Loucy (cell line): ENCODE measurements at regions not wholly inside any gene's neighbourhood (a gene's known extent, or its start where the extent isn't known, plus 50 kb on each side); places are given as distances from the start of the nearest gene placed in this dataset.

Experiments used
- H2AFZ ChIP-seq: fragments of 200-600 bp; sonication (generic); 2 replicates; pipeline ENCODE4 v1.6.0; 2016; ENCODE audit warnings: antibody characterized with exemption, mild to moderate bottlenecking, low read length, moderate library complexity
- H3F3A ChIP-seq: fragments of 200-600 bp; 2 replicates; pipeline ENCODE4 v1.6.0; 2016; ENCODE audit warnings: antibody characterized with exemption, low read depth, mild to moderate bottlenecking
- H3K27me3 ChIP-seq: fragments of 200-600 bp; sonication (generic); 2 replicates; pipeline ENCODE4 v1.6.1; 2014; ENCODE audit warnings: low read length, mild to moderate bottlenecking; ENCODE audit not compliant: insufficient read depth, poor library complexity, severe bottlenecking
- H3K36me3 ChIP-seq: fragments of 200-600 bp; sonication (generic); 2 replicates; pipeline ENCODE4 v1.6.1; 2016; ENCODE audit warnings: low read length; ENCODE audit not compliant: insufficient read depth
- H3K4me1 ChIP-seq: fragments of 200-600 bp; sonication (generic); 2 replicates; pipeline ENCODE4 v1.5.1; 2014; ENCODE audit warnings: low read length, mild to moderate bottlenecking; ENCODE audit not compliant: insufficient read depth, poor library complexity, severe bottlenecking
- H3K4me2 ChIP-seq: fragments of 200-600 bp; sonication (generic); 2 replicates; pipeline ENCODE4 v1.6.0; 2014; ENCODE audit warnings: antibody characterized with exemption, low read length, low read depth, mild to moderate bottlenecking; ENCODE audit not compliant: poor library complexity, severe bottlenecking
- H3K4me3 ChIP-seq: fragments of 200-600 bp; sonication (generic); 2 replicates; pipeline ENCODE4 v1.5.1; 2014; ENCODE audit warnings: low read length, mild to moderate bottlenecking, mixed read lengths; ENCODE audit not compliant: poor library complexity, severe bottlenecking
- H3K79me2 ChIP-seq: fragments of 200-600 bp; sonication (generic); 2 replicates; pipeline ENCODE4 v1.6.1; 2014; ENCODE audit warnings: low read length; ENCODE audit not compliant: insufficient read depth
- H3K9ac ChIP-seq: fragments of 200-600 bp; sonication (generic); 2 replicates; pipeline ENCODE4 v1.6.0; 2014; ENCODE audit warnings: mild to moderate bottlenecking, low read depth, low read length, moderate library complexity; ENCODE audit not compliant: poor library complexity, severe bottlenecking
- H3K9me2 ChIP-seq: fragments of 200-600 bp; sonication (generic); replicated peaks from 2 replicates; pipeline ENCODE4 v1.6.1; 2016; ENCODE audit warnings: low read depth, low read length, mixed read lengths
- H3K9me3 ChIP-seq: fragments of 200-600 bp; sonication (generic); 2 replicates; pipeline ENCODE4 v1.6.1; 2014; ENCODE audit warnings: mild to moderate bottlenecking, antibody characterized with exemption, low read length, low read depth; ENCODE audit not compliant: insufficient read depth
- H4K20me1 ChIP-seq: fragments of 200-600 bp; sonication (generic); 2 replicates; pipeline ENCODE4 v1.6.0; 2014; ENCODE audit warnings: antibody characterized with exemption, low read length, mild to moderate bottlenecking; ENCODE audit not compliant: insufficient read depth, poor library complexity, severe bottlenecking
- EZH2phosphoT487 ChIP-seq: fragments of 200-600 bp; IDR thresholded peaks from 2 replicates; pipeline ENCODE4 v1.6.1; 2018; ENCODE audit warnings: antibody characterized with exemption, mild to moderate bottlenecking, moderate library complexity, borderline replicate concordance
- TF ChIP-seq, protein P1 (sequence below): fragments of 200-600 bp; sonication (generic); conservative IDR thresholded peaks from 2 replicates; pipeline ENCODE4 v1.5.1; 2014; ENCODE audit warnings: mild to moderate bottlenecking, antibody characterized with exemption, low read length

DNA sequence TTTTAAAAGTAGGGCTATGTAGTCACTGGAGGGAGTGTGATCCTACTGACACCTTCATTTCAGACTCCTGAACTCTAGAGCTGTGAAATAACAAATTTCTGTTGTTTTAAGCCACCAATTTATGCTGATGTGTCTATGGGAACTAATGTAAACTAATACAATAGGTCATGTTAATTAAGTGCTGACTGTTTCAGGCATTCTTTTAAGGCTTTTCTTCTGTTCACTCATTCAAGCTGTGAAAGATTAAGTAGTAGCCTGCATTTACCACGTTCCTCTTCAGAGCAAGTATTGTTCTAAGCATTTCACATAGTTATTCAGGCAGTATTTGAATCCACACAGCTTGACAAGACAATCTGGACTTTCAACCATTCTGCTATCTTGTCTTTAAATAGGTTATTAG is 1135.0 kb downstream of the SLITRK1 start:
- Histone ChIP-seq H3K4me1 (no peaks in the 10 kb centered on the region), H4K20me1 (no peaks in the 10 kb centered on the region), H3K79me2 (no peaks in the 10 kb centered on the region), H3K9me3 (no peaks in the 10 kb centered on the region), H3K9ac (no peak overlapping the region), H3K27me3 (no peaks in the 10 kb centered on the region), H3K4me2 (no peak overlapping the region), H3K4me3 (no peak overlapping the region), H2AFZ (no peak overlapping the region), H3K36me3 (no peaks in the 10 kb centered on the region), H3K9me2 (no peaks in the 10 kb centered on the region; the same call in 1 of the 2 replicates), H3F3A (no peaks in the 10 kb centered on the region)
- TF ChIP-seq EZH2phosphoT487, result no peak
- TF ChIP-seq, protein P1, sequence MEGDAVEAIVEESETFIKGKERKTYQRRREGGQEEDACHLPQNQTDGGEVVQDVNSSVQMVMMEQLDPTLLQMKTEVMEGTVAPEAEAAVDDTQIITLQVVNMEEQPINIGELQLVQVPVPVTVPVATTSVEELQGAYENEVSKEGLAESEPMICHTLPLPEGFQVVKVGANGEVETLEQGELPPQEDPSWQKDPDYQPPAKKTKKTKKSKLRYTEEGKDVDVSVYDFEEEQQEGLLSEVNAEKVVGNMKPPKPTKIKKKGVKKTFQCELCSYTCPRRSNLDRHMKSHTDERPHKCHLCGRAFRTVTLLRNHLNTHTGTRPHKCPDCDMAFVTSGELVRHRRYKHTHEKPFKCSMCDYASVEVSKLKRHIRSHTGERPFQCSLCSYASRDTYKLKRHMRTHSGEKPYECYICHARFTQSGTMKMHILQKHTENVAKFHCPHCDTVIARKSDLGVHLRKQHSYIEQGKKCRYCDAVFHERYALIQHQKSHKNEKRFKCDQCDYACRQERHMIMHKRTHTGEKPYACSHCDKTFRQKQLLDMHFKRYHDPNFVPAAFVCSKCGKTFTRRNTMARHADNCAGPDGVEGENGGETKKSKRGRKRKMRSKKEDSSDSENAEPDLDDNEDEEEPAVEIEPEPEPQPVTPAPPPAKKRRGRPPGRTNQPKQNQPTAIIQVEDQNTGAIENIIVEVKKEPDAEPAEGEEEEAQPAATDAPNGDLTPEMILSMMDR, result no peak

DNA sequence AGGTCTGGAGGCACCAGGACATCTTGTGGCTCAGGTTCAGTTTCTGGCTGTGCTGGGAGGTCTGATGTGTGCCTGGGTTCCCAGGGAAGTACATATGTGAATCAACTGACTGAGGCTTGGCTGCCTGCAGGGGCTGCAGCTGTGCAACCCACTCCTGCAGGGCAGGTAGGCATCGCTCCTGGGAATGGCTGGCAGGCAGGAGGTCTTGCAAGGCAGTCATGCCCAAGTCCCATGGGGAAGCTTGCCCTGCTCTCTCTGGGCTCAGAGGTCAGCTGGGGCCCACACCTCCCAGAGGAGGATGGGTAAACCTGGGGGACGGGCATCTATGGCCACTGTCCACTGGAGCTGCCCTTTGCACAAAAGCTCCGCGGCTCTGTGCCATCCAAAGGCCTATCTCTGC is 1141.8 kb downstream of the SLITRK1 start:
- H2AFZ ChIP-seq, result no peak overlapping the region
- H3K27me3 ChIP-seq, result no peaks in the 10 kb centered on the region
- no peaks in the 10 kb centered on the region; the same call in 1 of the 2 replicates for H3K9me2 ChIP-seq
- H3K4me3 ChIP-seq, result no peak overlapping the region
- H3K36me3 ChIP-seq, result no peaks in the 10 kb centered on the region
- TF ChIP-seq EZH2phosphoT487, result no peak
- TF ChIP-seq, protein P1, result no peak
- H3K4me1 ChIP-seq, result no peaks in the 10 kb centered on the region
- H3K9me3 ChIP-seq, result no peaks in the 10 kb centered on the region
- H4K20me1 ChIP-seq, result no peaks in the 10 kb centered on the region
- H3F3A ChIP-seq, result no peaks in the 10 kb centered on the region
- H3K4me2 ChIP-seq, result no peak overlapping the region
- no peak overlapping the region for H3K9ac ChIP-seq
- H3K79me2 ChIP-seq, result no peaks in the 10 kb centered on the region

DNA sequence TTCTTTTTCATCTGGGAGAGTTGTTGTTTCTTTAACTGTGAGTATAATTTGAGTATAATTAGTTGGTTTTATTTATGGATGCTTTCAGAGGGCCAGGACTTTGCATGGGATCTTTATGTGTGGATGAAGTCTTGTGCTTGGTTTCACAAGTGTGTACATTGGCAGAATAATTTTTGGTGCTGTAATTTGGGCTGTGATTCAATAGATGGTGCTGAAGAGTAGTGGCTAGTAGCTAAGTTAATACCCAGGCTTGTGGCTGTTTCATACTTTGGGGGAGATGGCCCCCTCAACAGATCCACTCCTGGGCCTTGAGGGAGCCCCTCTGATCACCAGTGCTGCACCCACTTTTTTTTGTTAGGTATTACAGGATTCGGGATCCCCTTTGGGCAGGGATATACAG is 1142.4 kb downstream of the SLITRK1 start:
- H3K9me2 ChIP-seq, result no peaks in the 10 kb centered on the region
- no peaks in the 10 kb centered on the region for H3K4me1 ChIP-seq
- no peak for TF ChIP-seq EZH2phosphoT487
- TF ChIP-seq, protein P1, result peak; percentile 44
- no peaks in the 10 kb centered on the region for H3K27me3 ChIP-seq
- no peaks in the 10 kb centered on the region for H4K20me1 ChIP-seq
- H3K36me3 ChIP-seq, result no peaks in the 10 kb centered on the region
- no peaks in the 10 kb centered on the region for H3K79me2 ChIP-seq
- H3K9me3 ChIP-seq, result no peaks in the 10 kb centered on the region
- H2AFZ ChIP-seq, result no peak overlapping the region
- H3K4me2 ChIP-seq, result no peak overlapping the region
- H3K9ac ChIP-seq, result no peak overlapping the region
- H3F3A ChIP-seq, result no peaks in the 10 kb centered on the region
- H3K4me3 ChIP-seq, result no peak overlapping the region
